Frontal cortex (tissue), 4 donors: ENCODE measurements at regions not wholly inside any gene's neighbourhood (a gene's known extent, or its start where the extent isn't known, plus 50 kb on each side); places are given as distances from the start of the nearest gene placed in this dataset. TPM values are rescaled to one million over a fixed set of nuclear protein-coding genes. Genes with fewer than 3 reads are reported as not detected.

Experiments
- DNase-seq, 2 donors: peaks; one replicate each; pipeline ENCODE4 v3.0.0; 2012; ENCODE audit warnings: low spot score in 2 of 2
- FAIRE-seq: peaks from 2 replicates; lab custom pipeline; 2012; peaks lifted over from hg19 to GRCh38; lab: Jason Lieb, UNC
- small RNA-seq: library from RNA; depleted of rRNA; stranded (forward); fragments of <200 nt; gene quantifications from one replicate; pipeline ENCODE3, GENCODE V24; 2014
- donor health status: control.
- donor health status: control.
- donor health status: control.

- DNase-seq (no peak), FAIRE-seq (no peak)
Measured at GRCh38 chr22:46100401-46101105, 49.8 kb upstream of the PPARA start.

Small RNA genes lying in the stretch of these regions (small RNA-seq; reads per million reads assigned to genes)
- not detected for gene MIR3619
